ENCODE measurements at regions not wholly inside any gene's neighbourhood (a gene's known extent, or its start where the extent isn't known, plus 50 kb on each side); places are given as distances from the start of the nearest gene placed in this dataset.

DNA sequence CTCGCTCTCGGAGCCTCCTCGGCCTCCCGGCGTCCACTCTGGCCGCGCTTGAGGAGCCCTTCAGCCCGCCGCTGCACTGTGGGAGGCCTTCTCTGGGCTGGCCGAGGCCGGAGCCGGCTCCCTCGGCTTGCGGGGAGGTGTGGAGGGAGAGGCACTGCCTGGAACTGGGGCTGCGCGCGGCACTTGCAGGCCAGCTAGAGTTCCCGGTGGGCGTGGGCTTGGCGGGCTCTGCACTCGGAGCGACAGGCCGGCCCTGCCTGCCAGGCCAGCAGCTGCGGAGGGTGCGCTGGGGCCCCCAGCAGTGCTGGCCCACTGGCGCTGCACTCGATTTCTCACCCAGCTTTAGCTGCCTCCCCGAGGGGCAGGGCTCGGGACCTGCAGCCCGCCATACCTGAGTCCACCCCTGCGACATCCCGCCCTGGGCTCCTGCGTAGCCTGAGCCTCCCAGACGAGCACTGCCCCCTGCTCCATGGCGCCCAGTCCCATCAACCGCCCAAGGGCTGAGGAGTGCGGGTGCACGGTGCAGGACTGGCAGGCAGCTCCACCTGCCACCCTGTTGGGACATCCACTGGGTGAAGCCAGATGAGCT, 765.0 kb downstream of the IGSF11 start:
- no peak for DNase-seq (ENCODE audit: low read depth)
- no peak overlapping the region for H3K4me3 ChIP-seq (ENCODE audit: low read depth, low read length)
- TF ChIP-seq, protein P1, sequence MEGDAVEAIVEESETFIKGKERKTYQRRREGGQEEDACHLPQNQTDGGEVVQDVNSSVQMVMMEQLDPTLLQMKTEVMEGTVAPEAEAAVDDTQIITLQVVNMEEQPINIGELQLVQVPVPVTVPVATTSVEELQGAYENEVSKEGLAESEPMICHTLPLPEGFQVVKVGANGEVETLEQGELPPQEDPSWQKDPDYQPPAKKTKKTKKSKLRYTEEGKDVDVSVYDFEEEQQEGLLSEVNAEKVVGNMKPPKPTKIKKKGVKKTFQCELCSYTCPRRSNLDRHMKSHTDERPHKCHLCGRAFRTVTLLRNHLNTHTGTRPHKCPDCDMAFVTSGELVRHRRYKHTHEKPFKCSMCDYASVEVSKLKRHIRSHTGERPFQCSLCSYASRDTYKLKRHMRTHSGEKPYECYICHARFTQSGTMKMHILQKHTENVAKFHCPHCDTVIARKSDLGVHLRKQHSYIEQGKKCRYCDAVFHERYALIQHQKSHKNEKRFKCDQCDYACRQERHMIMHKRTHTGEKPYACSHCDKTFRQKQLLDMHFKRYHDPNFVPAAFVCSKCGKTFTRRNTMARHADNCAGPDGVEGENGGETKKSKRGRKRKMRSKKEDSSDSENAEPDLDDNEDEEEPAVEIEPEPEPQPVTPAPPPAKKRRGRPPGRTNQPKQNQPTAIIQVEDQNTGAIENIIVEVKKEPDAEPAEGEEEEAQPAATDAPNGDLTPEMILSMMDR (IDR thresholded peaks at IDR 0.05; ENCODE audit: insufficient read depth, low read depth, low read length), result no peak

DNA sequence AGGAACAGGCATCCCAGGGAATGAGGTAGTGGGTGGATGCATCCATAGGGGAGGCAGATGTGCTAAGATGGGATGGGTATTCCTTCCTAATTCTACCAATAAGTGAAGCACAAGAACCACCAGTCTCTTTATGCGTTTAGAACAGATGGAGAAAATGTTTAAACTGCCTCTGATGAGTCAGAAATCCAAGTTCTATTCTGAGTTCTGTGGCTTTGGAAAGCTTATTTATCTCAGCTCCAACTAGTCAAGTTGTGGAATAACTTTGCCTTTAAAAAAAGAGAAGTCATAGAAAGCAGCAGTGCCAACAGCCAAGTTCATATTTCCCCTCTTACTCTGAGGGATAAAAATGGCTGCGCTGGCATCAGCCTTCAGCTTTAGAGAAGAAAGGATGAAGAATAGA, 761.7 kb downstream of the IGSF11 start:
- no peak for DNase-seq (ENCODE audit: low read depth)
- H3K4me3 ChIP-seq (ENCODE audit: low read depth, low read length), result no peak overlapping the region
- TF ChIP-seq, protein P1 (IDR thresholded peaks at IDR 0.05; ENCODE audit: insufficient read depth, low read depth, low read length), result no peak

DNA sequence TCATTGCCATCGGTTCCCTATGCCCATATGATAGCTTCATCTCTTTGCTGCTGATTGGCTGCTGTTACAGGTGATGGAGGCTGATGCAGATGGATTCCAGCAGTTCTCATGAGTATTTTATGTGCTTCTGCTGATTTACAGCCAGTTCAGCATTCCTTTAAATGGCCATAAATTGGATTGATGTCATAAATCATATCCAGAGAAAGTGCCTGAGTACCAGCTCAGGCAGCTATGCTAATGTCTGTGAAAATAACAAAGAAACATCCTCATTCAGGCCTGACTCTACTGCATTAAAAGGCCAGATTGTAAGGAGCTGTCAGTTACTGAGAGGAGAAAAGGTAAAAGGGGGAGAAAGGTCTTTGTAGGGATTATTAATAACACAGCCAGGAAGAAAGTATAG, 756.8 kb downstream of the IGSF11 start:
- H3K4me3 ChIP-seq (ENCODE audit: low read depth, low read length), result no peak overlapping the region
- no peak for DNase-seq (ENCODE audit: low read depth)
- TF ChIP-seq, protein P1 (IDR thresholded peaks at IDR 0.05; ENCODE audit: insufficient read depth, low read depth, low read length), result no peak

DNA sequence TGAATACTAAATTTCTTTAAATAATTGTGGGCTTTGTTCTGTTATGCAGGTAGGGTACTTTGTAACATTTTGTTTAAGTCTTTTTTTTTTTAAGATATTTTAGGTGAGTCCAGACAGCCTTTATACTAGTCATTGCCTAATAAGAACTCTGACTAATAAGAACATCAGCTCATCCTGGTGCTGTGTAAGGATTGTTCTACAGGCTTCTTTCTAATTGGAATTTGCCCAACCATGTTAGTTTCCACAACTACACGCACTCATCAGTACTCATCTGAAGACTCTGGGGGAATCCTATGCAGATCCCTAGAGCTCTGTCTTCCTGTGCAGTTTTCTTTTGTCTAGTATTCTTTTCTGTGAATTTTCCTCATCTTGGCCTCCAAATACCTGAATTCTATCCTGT, 741.8 kb downstream of the IGSF11 start:
- DNase-seq (ENCODE audit: low read depth), result no peak
- no peak overlapping the region for H3K4me3 ChIP-seq (ENCODE audit: low read depth, low read length)
- TF ChIP-seq, protein P1 (IDR thresholded peaks at IDR 0.05; ENCODE audit: insufficient read depth, low read depth, low read length), result no peak

DNA sequence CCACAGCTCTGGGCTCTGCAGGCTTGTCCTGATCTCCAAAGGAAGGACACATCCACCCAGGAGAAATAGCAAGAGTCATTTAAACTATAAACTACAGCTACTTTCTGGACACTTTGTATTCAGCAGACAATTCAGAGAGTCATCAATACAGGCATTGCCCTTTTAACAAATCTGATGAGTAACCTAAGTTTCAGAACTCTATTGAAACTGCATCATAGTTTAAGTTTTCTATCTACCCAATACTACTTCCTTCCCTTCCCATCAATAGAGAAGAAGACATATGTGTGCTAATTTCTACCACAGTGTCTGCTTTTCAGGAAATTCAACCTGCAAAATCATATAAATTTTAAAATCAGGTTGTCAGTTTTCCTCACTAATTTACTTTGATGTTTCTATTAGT, 736.5 kb downstream of the IGSF11 start:
- no peak overlapping the region for H3K4me3 ChIP-seq (ENCODE audit: low read depth, low read length)
- DNase-seq (ENCODE audit: low read depth), result no peak
- TF ChIP-seq, protein P1 (IDR thresholded peaks at IDR 0.05; ENCODE audit: insufficient read depth, low read depth, low read length), result no peak

DNA sequence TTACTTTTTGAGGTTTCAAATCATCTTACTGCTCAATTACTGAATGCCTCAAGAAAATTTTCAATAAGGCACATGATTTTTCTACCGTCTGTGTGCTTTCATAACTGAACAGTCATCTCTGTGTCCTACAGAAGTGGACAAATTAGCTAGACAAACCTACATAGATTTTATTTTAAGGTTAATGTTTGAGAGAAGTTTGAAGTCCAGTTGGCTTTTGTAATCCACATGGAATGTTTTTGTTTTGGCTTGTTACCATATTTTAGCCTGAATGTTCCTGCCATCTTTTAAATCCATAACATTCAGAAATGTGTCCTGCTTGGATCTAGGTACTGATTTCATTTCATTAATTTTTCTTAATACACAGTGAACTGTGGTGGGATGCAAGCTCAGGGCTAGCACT, 730.1 kb downstream of the IGSF11 start:
- H3K4me3 ChIP-seq (ENCODE audit: low read depth, low read length), result no peak overlapping the region
- TF ChIP-seq, protein P1 (IDR thresholded peaks at IDR 0.05; ENCODE audit: insufficient read depth, low read depth, low read length), result no peak
- DNase-seq (ENCODE audit: low read depth), result no peak

DNA sequence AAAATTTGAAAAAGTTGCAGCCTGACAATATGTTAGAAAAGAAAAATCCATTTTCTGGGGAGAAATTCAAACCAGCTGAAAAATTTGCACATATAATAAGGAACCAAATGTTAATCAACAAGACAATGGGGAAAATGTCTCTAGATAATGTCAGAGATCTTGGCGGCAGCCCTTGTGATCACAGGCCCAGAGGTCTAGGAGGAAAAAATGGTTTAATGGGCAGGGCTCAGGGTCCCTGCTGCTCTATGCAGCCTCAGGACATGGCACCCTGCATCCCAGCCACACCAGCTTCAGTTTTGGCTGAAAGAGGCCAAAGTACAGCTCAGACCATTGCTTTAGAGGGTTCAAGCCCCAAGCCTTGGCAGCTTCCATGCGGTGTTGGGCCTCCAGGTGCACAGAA, 701.9 kb downstream of the IGSF11 start:
- no peak for DNase-seq (ENCODE audit: low read depth)
- H3K4me3 ChIP-seq (ENCODE audit: low read depth, low read length), result no peak overlapping the region
- TF ChIP-seq, protein P1 (IDR thresholded peaks at IDR 0.05; ENCODE audit: insufficient read depth, low read depth, low read length), result no peak
